DOHH2 (cell line): ENCODE measurements at regions not wholly inside any gene's neighbourhood (a gene's known extent, or its start where the extent isn't known, plus 50 kb on each side); places are given as distances from the start of the nearest gene placed in this dataset.

Experiments
- CTCF ChIP-seq: fragments of 200-600 bp; sonication (generic); IDR thresholded peaks from one replicate; pipeline ENCODE4 v1.5.1; 2014; ENCODE audit warnings: antibody characterized with exemption, mild to moderate bottlenecking, low read depth, low read length; ENCODE audit not compliant: poor library complexity, severe bottlenecking
- EZH2phosphoT487 ChIP-seq: fragments of 200-600 bp; sonication (generic); IDR thresholded peaks from 2 replicates; pipeline ENCODE4 v1.6.1; 2017; ENCODE audit warnings: borderline replicate concordance, mild to moderate bottlenecking, antibody characterized with exemption, low read length, moderate library complexity, mixed read lengths

GRCh38 chr2:65869296-65869695 is 436.9 kb upstream of the SPRED2 start:
- TF ChIP-seq CTCF (no peak), EZH2phosphoT487 (no peak)
